Activated CD4-positive, alpha-beta memory T cell treated with anti-CD3 and anti-CD28 coated beads for 36 hours (primary cell): ENCODE measurements at regions not wholly inside any gene's neighbourhood (a gene's known extent, or its start where the extent isn't known, plus 50 kb on each side); places are given as distances from the start of the nearest gene placed in this dataset.
"Not testable (repeated sequence)": the region's sequence is repeated elsewhere in the genome, so short reads cannot be mapped to it uniquely, and the experiment has no call there.

ENCODE experiments used
- CTCF ChIA-PET: fragments of 350-600 bp; sonication (Branson Sonifier 250); formaldehyde crosslinking; loops from one replicate; lab custom pipeline; 2021; ENCODE audit warnings: antibody characterized with exemption, inconsistent platforms; lab: Charles Lee
- POLR2A ChIA-PET: fragments of 350-600 bp; sonication (Branson Sonifier 250); formaldehyde crosslinking; loops from one replicate; lab custom pipeline; 2021; ENCODE audit warnings: antibody characterized with exemption; lab: Charles Lee
- DNase-seq: peaks from one replicate; pipeline ENCODE4 v3.0.0-alpha.2; 2020
- H3K27ac Mint-ChIP-seq: one replicate; pipeline ENCODE4 v1.8.0; 2021; ENCODE audit warnings: mixed read lengths
- H3K27me3 Mint-ChIP-seq: one replicate; pipeline ENCODE4 v1.8.0; 2021; ENCODE audit warnings: mixed read lengths
- H3K36me3 Mint-ChIP-seq: one replicate; pipeline ENCODE4 v1.8.0; 2021; ENCODE audit warnings: mixed read lengths
- H3K4me1 Mint-ChIP-seq: one replicate; pipeline ENCODE4 v1.8.0; 2021; ENCODE audit warnings: low read depth, mixed read lengths
- H3K4me3 Mint-ChIP-seq: one replicate; pipeline ENCODE4 v1.8.0; 2021; ENCODE audit warnings: mild to moderate bottlenecking, mixed read lengths
- H3K9me3 Mint-ChIP-seq: one replicate; pipeline ENCODE4 v1.8.0; 2021; ENCODE audit warnings: mixed read lengths
- intact Hi-C: fragments of 100-400 bp; cut with micrococcal nuclease; formaldehyde crosslinking; loops from one replicate; pipeline ENCODE4 v1.15.1; 2023

- H3K4me1 Mint-ChIP-seq = no peaks in the 10 kb centered on the region
- H3K27me3 Mint-ChIP-seq = no peaks in the 10 kb centered on the region
- intact Hi-C loops = no loop called here
- no peak for DNase-seq
- no peak overlapping the region for H3K4me3 Mint-ChIP-seq
- POLR2A ChIA-PET = no interaction called here
- no peak overlapping the region for H3K27ac Mint-ChIP-seq
- peaks cover 18% of the 10 kb centered on the region for H3K9me3 Mint-ChIP-seq
- H3K36me3 Mint-ChIP-seq = no peaks in the 10 kb centered on the region
- CTCF ChIA-PET = no interaction called here
Measured at GRCh38 chr7:126163647-126164046, 1089.1 kb downstream of the GRM8 start.

DNA sequence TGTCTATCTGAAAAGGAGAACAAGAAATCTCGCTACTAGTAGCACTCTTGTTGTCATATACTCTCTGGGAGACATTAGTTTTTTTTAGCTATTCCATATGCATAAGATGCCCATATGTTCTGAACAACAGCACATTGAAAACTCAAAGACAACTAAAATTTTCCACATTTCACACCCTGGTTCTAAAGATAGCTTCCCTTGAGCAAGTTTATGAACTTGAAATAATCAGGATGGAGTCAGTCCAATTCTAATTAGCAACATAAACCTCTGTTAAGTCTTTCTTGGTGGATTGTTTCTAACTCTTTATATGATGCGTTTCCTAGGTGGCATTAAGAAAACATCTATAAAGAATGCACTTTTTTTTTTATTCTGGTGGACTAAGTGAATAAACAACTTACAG lies 1095.3 kb downstream of the GRM8 start:
- intact Hi-C loops = no loop called here
- POLR2A ChIA-PET = no interaction called here
- no peak overlapping the region for H3K4me3 Mint-ChIP-seq
- peaks cover 19% of the 10 kb centered on the region for H3K9me3 Mint-ChIP-seq
- H3K36me3 Mint-ChIP-seq = no peaks in the 10 kb centered on the region
- no peak overlapping the region for H3K27ac Mint-ChIP-seq
- H3K27me3 Mint-ChIP-seq = no peaks in the 10 kb centered on the region
- H3K4me1 Mint-ChIP-seq = no peaks in the 10 kb centered on the region
- no peak for DNase-seq
- CTCF ChIA-PET = no interaction called here

DNA sequence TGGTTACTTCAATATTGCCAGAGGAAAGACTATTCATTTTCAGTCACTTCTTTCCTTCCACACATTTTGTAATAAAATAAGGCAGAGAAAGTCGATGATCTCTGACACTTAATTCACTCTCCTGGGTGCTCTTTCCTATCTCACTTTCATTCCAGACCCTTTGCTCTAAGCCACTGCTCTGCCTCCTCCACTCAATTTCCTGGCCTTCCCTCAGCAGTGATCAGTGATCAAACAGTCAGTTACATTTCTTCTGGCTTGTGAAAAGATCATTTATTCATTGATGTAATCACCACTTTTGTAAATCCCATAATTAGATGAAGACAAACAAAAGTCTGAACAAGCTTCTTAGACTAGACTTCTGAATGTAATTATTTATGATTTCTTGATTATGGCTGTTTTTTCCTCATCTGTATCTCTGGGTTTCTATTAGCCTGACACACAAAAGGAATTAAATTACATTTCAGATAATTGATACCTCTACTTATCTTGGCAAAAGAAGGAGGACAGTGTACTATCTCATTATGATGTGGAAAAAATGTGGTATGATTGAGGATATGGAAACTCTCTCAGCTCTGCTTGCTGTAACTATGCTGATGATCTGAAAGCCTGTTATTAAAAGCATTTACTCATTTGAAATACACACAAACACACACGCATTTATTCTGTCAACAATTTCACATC lies 1102.3 kb downstream of the GRM8 start:
- intact Hi-C loops = no loop called here
- POLR2A ChIA-PET = no interaction called here
- Mint-ChIP-seq H3K27ac (no peak overlapping the region), H3K27me3 (no peaks in the 10 kb centered on the region), H3K36me3 (no peaks in the 10 kb centered on the region), H3K4me1 (no peaks in the 10 kb centered on the region), H3K4me3 (no peak overlapping the region), H3K9me3 (peaks cover 4% of the 10 kb centered on the region)
- CTCF ChIA-PET = no interaction called here
- DNase-seq = no peak

GRCh38 chr7:126140858-126141466 lies 1111.8 kb downstream of the GRM8 start:
- no peak for DNase-seq
- Mint-ChIP-seq H3K27me3 (no peaks in the 10 kb centered on the region), H3K27ac (no peak overlapping the region), H3K4me3 (no peak overlapping the region), H3K4me1 (no peaks in the 10 kb centered on the region), H3K36me3 (no peaks in the 10 kb centered on the region), H3K9me3 (peaks cover 8% of the 10 kb centered on the region)
- POLR2A ChIA-PET = no interaction called here
- intact Hi-C loops = no loop called here
- CTCF ChIA-PET = no interaction called here

DNA sequence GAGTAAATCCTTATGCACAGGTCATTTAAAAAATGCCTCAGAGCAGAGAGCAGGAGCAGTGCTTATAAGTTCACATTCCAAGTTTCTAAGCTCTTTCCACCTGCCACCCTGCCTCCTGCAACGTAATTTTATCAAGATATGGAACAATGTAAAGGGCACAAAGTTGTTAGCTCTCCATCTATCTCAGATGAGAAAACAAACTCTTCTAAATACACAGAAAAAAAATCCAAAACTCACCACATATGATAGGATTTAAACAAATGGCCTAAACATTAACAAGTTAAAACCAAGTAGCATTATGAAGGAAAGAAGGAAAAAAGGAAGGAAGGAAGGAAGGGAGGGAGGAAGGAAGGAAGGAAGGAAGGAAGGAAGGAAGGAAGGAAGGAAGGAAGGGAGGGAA lies 1132.8 kb downstream of the GRM8 start:
- no peaks in the 10 kb centered on the region for H3K36me3 Mint-ChIP-seq
- H3K27ac Mint-ChIP-seq = no peak overlapping the region
- CTCF ChIA-PET = interaction anchor here (0.6 kb wide), 1 partner anchor 168 kb away, joined by 3 read pairs; no protein-coding TSS in a partner anchor
- H3K27me3 Mint-ChIP-seq = no peaks in the 10 kb centered on the region
- intact Hi-C loops = no loop called here
- POLR2A ChIA-PET = no interaction called here
- H3K4me1 Mint-ChIP-seq = no peaks in the 10 kb centered on the region
- peaks cover 29% of the 10 kb centered on the region for H3K9me3 Mint-ChIP-seq
- no peak overlapping the region for H3K4me3 Mint-ChIP-seq
- no peak for DNase-seq

- Mint-ChIP-seq H3K4me1 (no peaks in the 10 kb centered on the region), H3K4me3 (no peak overlapping the region), H3K27me3 (no peaks in the 10 kb centered on the region), H3K27ac (no peak overlapping the region), H3K36me3 (no peaks in the 10 kb centered on the region), H3K9me3 (peaks cover 20% of the 10 kb centered on the region)
- intact Hi-C loops = no loop called here
- ChIA-PET POLR2A (no interaction called here), CTCF (no interaction called here)
- DNase-seq = no peak
Measured at GRCh38 chr7:126103582-126103981, 1149.2 kb downstream of the GRM8 start.

DNA sequence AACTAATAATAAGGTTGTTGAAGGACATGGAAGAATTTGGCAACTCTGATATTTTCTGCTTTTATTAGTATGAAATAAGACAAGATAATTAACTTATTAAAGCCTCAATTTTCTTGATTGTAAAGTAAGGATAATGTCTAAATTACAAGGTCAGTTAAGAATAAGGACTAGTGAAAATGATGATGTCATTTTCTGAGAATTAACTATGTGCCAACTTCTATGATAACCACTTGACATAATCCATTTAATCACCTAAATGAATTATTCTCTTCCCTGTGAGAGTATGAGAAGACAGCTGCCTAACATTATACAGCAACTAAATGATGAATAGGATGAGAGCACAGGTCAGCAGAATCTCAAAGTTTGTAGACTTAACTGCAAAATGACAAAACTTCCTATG lies 1153.4 kb upstream of the POT1 start:
- Mint-ChIP-seq H3K27ac (no peak overlapping the region), H3K4me3 (no peak overlapping the region), H3K4me1 (no peaks in the 10 kb centered on the region), H3K36me3 (no peaks in the 10 kb centered on the region), H3K27me3 (no peaks in the 10 kb centered on the region), H3K9me3 (peaks cover 14% of the 10 kb centered on the region)
- ChIA-PET POLR2A (no interaction called here), CTCF (no interaction called here)
- no peak for DNase-seq
- intact Hi-C loops = no loop called here

DNA sequence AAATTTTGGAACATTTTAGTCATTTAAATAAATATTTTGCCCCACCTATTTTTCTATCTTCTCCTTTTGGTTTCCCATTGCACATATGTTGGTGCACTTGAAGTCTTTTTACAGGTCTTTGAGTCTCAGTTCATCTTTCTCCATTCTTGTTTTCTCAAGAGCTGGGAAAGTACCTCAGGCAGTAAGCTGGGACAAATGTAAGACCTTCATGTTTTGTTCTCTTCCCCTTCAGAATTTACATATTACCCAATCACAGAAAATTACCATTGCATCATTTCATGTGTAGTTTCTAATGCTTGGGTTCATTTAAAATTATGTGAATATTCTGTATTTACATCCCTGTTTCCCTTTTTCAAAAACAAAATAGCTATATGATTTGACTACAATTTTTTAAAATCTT lies 1150.0 kb upstream of the POT1 start:
- Mint-ChIP-seq H3K9me3 (peaks cover 5% of the 10 kb centered on the region), H3K4me3 (no peak overlapping the region), H3K36me3 (no peaks in the 10 kb centered on the region), H3K27me3 (no peaks in the 10 kb centered on the region), H3K27ac (no peak overlapping the region), H3K4me1 (no peaks in the 10 kb centered on the region)
- CTCF ChIA-PET = no interaction called here
- POLR2A ChIA-PET = no interaction called here
- DNase-seq = no peak
- intact Hi-C loops = no loop called here

DNA sequence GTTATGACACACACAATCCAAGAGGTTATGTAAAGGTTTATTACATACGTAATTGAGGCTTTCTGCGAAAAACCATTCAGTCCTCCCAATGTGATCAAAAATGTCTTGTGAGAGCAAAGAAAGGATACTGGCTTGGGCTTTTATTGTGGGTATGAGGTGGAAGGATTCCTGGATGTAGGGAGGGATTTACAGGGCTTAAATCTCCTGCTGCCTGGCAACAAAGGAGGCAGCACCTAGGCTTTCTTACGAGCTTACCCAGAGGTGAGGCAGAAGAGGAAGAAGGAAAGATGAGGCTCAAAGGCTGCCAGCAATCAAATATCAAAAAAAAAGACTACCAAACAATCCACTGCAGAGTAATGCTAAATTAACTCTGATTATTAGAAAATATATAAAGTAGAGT lies 1149.5 kb upstream of the POT1 start:
- intact Hi-C loops = no loop called here
- H3K27me3 Mint-ChIP-seq = no peaks in the 10 kb centered on the region
- CTCF ChIA-PET = no interaction called here
- no peaks in the 10 kb centered on the region for H3K36me3 Mint-ChIP-seq
- no peak overlapping the region for H3K4me3 Mint-ChIP-seq
- POLR2A ChIA-PET = no interaction called here
- no peak overlapping the region for H3K27ac Mint-ChIP-seq
- peaks cover 5% of the 10 kb centered on the region for H3K9me3 Mint-ChIP-seq
- no peak for DNase-seq
- H3K4me1 Mint-ChIP-seq = no peaks in the 10 kb centered on the region

DNA sequence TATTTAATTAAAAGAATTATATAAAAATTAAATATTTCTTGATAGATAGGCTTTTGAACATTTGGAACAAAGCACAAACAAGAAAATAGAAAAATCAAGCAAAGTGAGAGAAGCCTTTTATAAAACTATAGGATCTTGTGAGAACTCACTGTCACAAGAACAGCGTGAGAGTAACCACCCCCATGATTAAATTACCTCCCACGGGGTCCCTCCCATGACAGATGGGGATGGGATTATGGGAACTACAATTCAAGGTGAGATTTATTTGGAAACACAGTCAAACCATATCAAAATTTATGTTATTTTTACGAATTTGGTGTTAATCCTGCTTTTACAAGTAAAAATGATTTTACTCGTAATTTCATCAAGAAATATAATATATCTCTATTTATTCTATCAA lies 1136.1 kb upstream of the POT1 start:
- Mint-ChIP-seq H3K27me3 (no peaks in the 10 kb centered on the region), H3K4me1 (no peaks in the 10 kb centered on the region), H3K36me3 (no peaks in the 10 kb centered on the region), H3K9me3 (peaks cover 6% of the 10 kb centered on the region), H3K27ac (no peak overlapping the region), H3K4me3 (no peak overlapping the region)
- DNase-seq = no peak
- intact Hi-C loops = no loop called here
- POLR2A ChIA-PET = no interaction called here
- CTCF ChIA-PET = no interaction called here

GRCh38 chr7:126057979-126058378 lies 1128.4 kb upstream of the POT1 start:
- no peak for DNase-seq
- intact Hi-C loops = no loop called here
- Mint-ChIP-seq H3K4me3 (no peak overlapping the region), H3K4me1 (no peaks in the 10 kb centered on the region), H3K27ac (no peak overlapping the region), H3K36me3 (no peaks in the 10 kb centered on the region), H3K9me3 (peaks cover 13% of the 10 kb centered on the region), H3K27me3 (no peaks in the 10 kb centered on the region)
- POLR2A ChIA-PET = no interaction called here
- CTCF ChIA-PET = no interaction called here

- H3K27ac Mint-ChIP-seq, H3K4me1 Mint-ChIP-seq, H3K27me3 Mint-ChIP-seq, H3K4me3 Mint-ChIP-seq, POLR2A ChIA-PET, H3K36me3 Mint-ChIP-seq, DNase-seq, CTCF ChIA-PET, intact Hi-C loops: not testable (repeated sequence)
- H3K9me3 Mint-ChIP-seq = peaks cover 13% of the 10 kb centered on the region
Measured at GRCh38 chr7:126056613-126057012, 1127.0 kb upstream of the POT1 start.

- no peaks in the 10 kb centered on the region for H3K36me3 Mint-ChIP-seq
- H3K4me1 Mint-ChIP-seq = no peaks in the 10 kb centered on the region
- DNase-seq = no peak
- H3K9me3 Mint-ChIP-seq = peaks cover under 1% of the 10 kb centered on the region
- no peak overlapping the region for H3K27ac Mint-ChIP-seq
- no peak overlapping the region for H3K4me3 Mint-ChIP-seq
- H3K27me3 Mint-ChIP-seq = no peaks in the 10 kb centered on the region
- CTCF ChIA-PET = no interaction called here
- intact Hi-C loops = no loop called here
- POLR2A ChIA-PET = no interaction called here
Measured at GRCh38 chr7:126052229-126052628, 1122.6 kb upstream of the POT1 start.
